ENCODE measurements at regions not wholly inside any gene's neighbourhood (a gene's known extent, or its start where the extent isn't known, plus 50 kb on each side); places are given as distances from the start of the nearest gene placed in this dataset.
A peak's percentile ranks its signal among the peaks of the same experiment; 100 is the strongest.

GRCh38 chr7:122219253-122219865 is 75.3 kb upstream of the AASS start (continued):
- TF ChIP-seq, protein P1, sequence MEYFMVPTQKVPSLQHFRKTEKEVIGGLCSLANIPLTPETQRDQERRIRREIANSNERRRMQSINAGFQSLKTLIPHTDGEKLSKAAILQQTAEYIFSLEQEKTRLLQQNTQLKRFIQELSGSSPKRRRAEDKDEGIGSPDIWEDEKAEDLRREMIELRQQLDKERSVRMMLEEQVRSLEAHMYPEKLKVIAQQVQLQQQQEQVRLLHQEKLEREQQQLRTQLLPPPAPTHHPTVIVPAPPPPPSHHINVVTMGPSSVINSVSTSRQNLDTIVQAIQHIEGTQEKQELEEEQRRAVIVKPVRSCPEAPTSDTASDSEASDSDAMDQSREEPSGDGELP (IDR thresholded peaks at IDR 0.05; ENCODE audit: borderline replicate concordance, low read depth) = no peak
- TF ChIP-seq DNMT1 (CRISPR knock-in tag; IDR thresholded peaks at IDR 0.05) (no peak), MAFK (conservative IDR thresholded peaks at IDR 0.05 in 1 of 2, IDR thresholded peaks at IDR 0.05 in 1 of 2; ENCODE audit: low read length in 2 of 2) (peak; percentile 91 to 94), ZNF768 (CRISPR knock-in tag; IDR thresholded peaks at IDR 0.05) (no peak), U2AF1 (optimal IDR thresholded peaks at IDR 0.05; ENCODE audit: low read depth, low read length) (no peak), RFX3 (CRISPR knock-in tag; IDR thresholded peaks at IDR 0.05) (no peak), ZFP36L2 (CRISPR knock-in tag; IDR thresholded peaks at IDR 0.05) (no peak), ZNF629 (CRISPR knock-in tag; conservative IDR thresholded peaks at IDR 0.05) (no peak), CTCF (CRISPR knock-in tag; IDR thresholded peaks at IDR 0.05) (peak; percentile 64), NBN (conservative IDR thresholded peaks at IDR 0.05) (no peak), USF2 (IDR thresholded peaks at IDR 0.05; ENCODE audit: low read depth, low read length) (no peak), USF2 (CRISPR knock-in tag; IDR thresholded peaks at IDR 0.05; ENCODE audit: borderline replicate concordance) (no peak), SSRP1 (CRISPR knock-in tag; IDR thresholded peaks at IDR 0.05) (no peak), ZNF264 (CRISPR knock-in tag; IDR thresholded peaks at IDR 0.05) (no peak), ZNF670 (CRISPR knock-in tag; IDR thresholded peaks at IDR 0.05; ENCODE audit: borderline replicate concordance) (no peak), SP1 (IDR thresholded peaks at IDR 0.05) (no peak), SP1 (CRISPR knock-in tag; IDR thresholded peaks at IDR 0.05) (no peak), ZNF773 (CRISPR knock-in tag; IDR thresholded peaks at IDR 0.05; ENCODE audit: borderline replicate concordance) (no peak), SPEN (CRISPR knock-in tag; IDR thresholded peaks at IDR 0.05; ENCODE audit: low read depth) (no peak), ZBTB1 (CRISPR knock-in tag; IDR thresholded peaks at IDR 0.05; ENCODE audit: borderline replicate concordance) (no peak), ZNF614 (CRISPR knock-in tag; IDR thresholded peaks at IDR 0.05; ENCODE audit: borderline replicate concordance) (no peak), RFX5 (IDR thresholded peaks at IDR 0.05; ENCODE audit: low read depth, low read length) (no peak), ZNF225 (CRISPR knock-in tag; IDR thresholded peaks at IDR 0.05) (no peak)
